H9 (cell line): ENCODE measurements at regions not wholly inside any gene's neighbourhood (a gene's known extent, or its start where the extent isn't known, plus 50 kb on each side); places are given as distances from the start of the nearest gene placed in this dataset.

Experiments used
- DNase-seq: peaks from one replicate; pipeline ENCODE4 v3.0.0-alpha.2; 2017
- H2AFZ ChIP-seq: one replicate; pipeline ENCODE4 v1.6.1; 2013; ENCODE audit warnings: mild to moderate bottlenecking, low read length, control low read depth, moderate library complexity
- H2AK5ac ChIP-seq: 2 replicates; pipeline ENCODE4 v1.6.1; 2013; ENCODE audit warnings: low read length, control low read depth, mixed read lengths; ENCODE audit not compliant: insufficient read length
- H2BK120ac ChIP-seq: one replicate; pipeline ENCODE4 v1.6.1; 2013; ENCODE audit warnings: low read depth, mild to moderate bottlenecking, low read length, control low read depth, inconsistent platforms; ENCODE audit not compliant: poor library complexity, severe bottlenecking
- H2BK12ac ChIP-seq: 2 replicates; pipeline ENCODE4 v1.6.1; 2013; ENCODE audit warnings: low read length, control low read depth, mixed read lengths, low read depth; ENCODE audit not compliant: insufficient read length
- H2BK15ac ChIP-seq: 2 replicates; pipeline ENCODE4 v1.6.1; 2013; ENCODE audit warnings: low read depth, low read length, control low read depth
- H2BK20ac ChIP-seq: one replicate; pipeline ENCODE4 v1.6.1; 2013; ENCODE audit warnings: low read depth, mild to moderate bottlenecking, low read length, control low read depth, inconsistent platforms; ENCODE audit not compliant: poor library complexity, severe bottlenecking
- H2BK5ac ChIP-seq: 2 replicates; pipeline ENCODE4 v1.6.1; 2013; ENCODE audit warnings: low read length, control low read depth, mixed read lengths; ENCODE audit not compliant: insufficient read length
- H3K14ac ChIP-seq: 2 replicates; pipeline ENCODE4 v1.6.1; 2013; ENCODE audit warnings: low read length, control low read depth; ENCODE audit not compliant: insufficient read depth
- H3K18ac ChIP-seq: 2 replicates; pipeline ENCODE4 v1.6.1; 2013; ENCODE audit warnings: low read depth, mild to moderate bottlenecking, mixed read lengths, low read length, control low read depth; ENCODE audit not compliant: insufficient read length
- H3K23ac ChIP-seq: 2 replicates; pipeline ENCODE4 v1.6.1; 2013; ENCODE audit warnings: low read length, control low read depth, mixed read lengths, low read depth; ENCODE audit not compliant: insufficient read length
- H3K23me2 ChIP-seq: 2 replicates; pipeline ENCODE4 v1.6.1; 2013; ENCODE audit warnings: low read depth, mild to moderate bottlenecking, mixed read lengths, low read length, control low read depth; ENCODE audit not compliant: insufficient read length, poor library complexity, severe bottlenecking
- H3K27ac ChIP-seq: 2 replicates; pipeline ENCODE4 v1.5.1; 2013; ENCODE audit warnings: low read length, control low read depth, mixed read lengths, low read depth; ENCODE audit not compliant: insufficient read length
- H3K27me3 ChIP-seq: 2 replicates; pipeline ENCODE4 v1.6.1; 2013; ENCODE audit warnings: low read length, control low read depth, inconsistent platforms; ENCODE audit not compliant: insufficient read depth
- H3K4ac ChIP-seq: 2 replicates; pipeline ENCODE4 v1.6.1; 2013; ENCODE audit warnings: low read depth, mild to moderate bottlenecking, control low read depth, inconsistent platforms, low read length, moderate library complexity
- H3K4me1 ChIP-seq: 2 replicates; pipeline ENCODE4 v1.6.1; 2013; ENCODE audit warnings: low read length, control low read depth, inconsistent platforms; ENCODE audit not compliant: insufficient read depth
- H3K4me2 ChIP-seq: 2 replicates; pipeline ENCODE4 v1.6.1; 2013; ENCODE audit warnings: low read length, control low read depth, mixed read lengths; ENCODE audit not compliant: insufficient read length, insufficient read depth
- H3K56ac ChIP-seq: 2 replicates; pipeline ENCODE4 v1.6.1; 2013; ENCODE audit warnings: low read depth, mild to moderate bottlenecking, mixed read lengths, low read length, control low read depth; ENCODE audit not compliant: insufficient read length
- H3K79me1 ChIP-seq: 2 replicates; pipeline ENCODE4 v1.6.1; 2013; ENCODE audit warnings: low read depth, mild to moderate bottlenecking, moderate library complexity, low read length, control low read depth, inconsistent platforms; ENCODE audit not compliant: insufficient read depth, poor library complexity, severe bottlenecking
- H3K79me2 ChIP-seq: 2 replicates; pipeline ENCODE4 v1.6.1; 2013; ENCODE audit warnings: low read length, control low read depth, inconsistent platforms; ENCODE audit not compliant: insufficient read depth
- H3K9ac ChIP-seq: 2 replicates; pipeline ENCODE4 v1.6.1; 2013; ENCODE audit warnings: low read length, control low read depth, mixed read lengths; ENCODE audit not compliant: insufficient read length; ENCODE audit errors: extremely low read depth
- H3K9me3 ChIP-seq: one replicate; pipeline ENCODE4 v1.6.1; 2013; ENCODE audit warnings: low read depth, low read length, inconsistent platforms; ENCODE audit not compliant: control insufficient read depth
- H3T11ph ChIP-seq: one replicate; pipeline ENCODE4 v1.6.1; 2013; ENCODE audit warnings: mild to moderate bottlenecking, low read length, control low read depth, inconsistent platforms
- H4K20me1 ChIP-seq: one replicate; pipeline ENCODE4 v1.6.1; 2013; ENCODE audit not compliant: control insufficient read depth, insufficient read length, insufficient read depth
- H4K5ac ChIP-seq: 2 replicates; pipeline ENCODE4 v1.6.1; 2013; ENCODE audit warnings: low read depth, mild to moderate bottlenecking, mixed read lengths, low read length, control low read depth; ENCODE audit not compliant: insufficient read length
- H4K8ac ChIP-seq: replicated peaks from 2 replicates; pipeline ENCODE4 v1.6.1; 2013; ENCODE audit warnings: low read length, control low read depth, mixed read lengths, low read depth; ENCODE audit not compliant: insufficient read length
- H4K91ac ChIP-seq: 2 replicates; pipeline ENCODE4 v1.6.1; 2013; ENCODE audit warnings: low read depth, mild to moderate bottlenecking, moderate library complexity, mixed read lengths, low read length, control low read depth; ENCODE audit not compliant: insufficient read length
- H3K27ac Mint-ChIP-seq, 3 experiments: 2 replicates in 2 of 3; 3 replicates in 1 of 3; pipeline ENCODE4 v1.8.0; 2020 to 2021; ENCODE audit warnings: mixed read lengths in 3 of 3, mild to moderate bottlenecking in 1 of 3, moderate library complexity in 1 of 3
- H3K27me3 Mint-ChIP-seq: 2 replicates; pipeline ENCODE4 v1.8.0; 2021; ENCODE audit warnings: low read depth, mild to moderate bottlenecking, moderate library complexity, mixed read lengths
- H3K36me3 Mint-ChIP-seq, 3 experiments: 2 replicates in 2 of 3; 3 replicates in 1 of 3; pipeline ENCODE4 v1.8.0; 2020 to 2021; ENCODE audit warnings: low read depth in 3 of 3, mixed read lengths in 3 of 3; ENCODE audit not compliant: insufficient read depth in 1 of 3
- H3K4me1 Mint-ChIP-seq, 2 experiments: 2 replicates each; pipeline ENCODE4 v1.8.0; 2020; ENCODE audit warnings: mixed read lengths in 2 of 2
- H3K4me3 Mint-ChIP-seq, 2 experiments: 2 replicates in 1 of 2; 3 replicates in 1 of 2; pipeline ENCODE4 v1.8.0; 2020 to 2021; ENCODE audit warnings: mild to moderate bottlenecking in 2 of 2, mixed read lengths in 2 of 2, moderate library complexity in 1 of 2
- H3K9me3 Mint-ChIP-seq, 2 experiments: 2 replicates in 1 of 2; 3 replicates in 1 of 2; pipeline ENCODE4 v1.8.0; 2020; ENCODE audit warnings: mild to moderate bottlenecking in 2 of 2, mixed read lengths in 2 of 2, moderate library complexity in 1 of 2
- CTCF ChIP-seq: fragments of 200-600 bp; sonication (generic); conservative IDR thresholded peaks from 3 replicates; pipeline ENCODE4 v1.8.0; 2021; ENCODE audit warnings: antibody characterized with exemption, mild to moderate bottlenecking
- WGBS: extraction: QIAGEN DNeasy Blood & Tissue Kit; methylation state at CpG from one replicate; pipeline ENCODE4 v1.1.7; 2013; ENCODE audit warnings: missing lambda C conversion rate, low lambda C conversion rate, mixed read lengths; ENCODE audit not compliant: insufficient read length; ENCODE audit errors: extremely low coverage; 5-methylcytosine and 5-hydroxymethylcytosine counted together

- Mint-ChIP-seq H3K27ac (no peak overlapping the region), H3K4me3 (no peak overlapping the region), H3K27me3 (no peaks in the 10 kb centered on the region; the same call in 1 of the 2 replicates), H3K9me3 (no peaks in the 10 kb centered on the region), H3K4me1 (no peaks in the 10 kb centered on the region), H3K36me3 (no peaks in the 10 kb centered on the region)
- DNase-seq, result no peak
- no peaks in the 10 kb centered on the region for H4K20me1 ChIP-seq
- no peaks in the 10 kb centered on the region for H3K79me1 ChIP-seq
- no CpG with 5 or more reads among the region's 3 CpGs for WGBS
- H3K27me3 ChIP-seq, result no peaks in the 10 kb centered on the region
- TF ChIP-seq CTCF, result no peak
- H2BK120ac ChIP-seq, result no peak overlapping the region
- H3K56ac ChIP-seq, result no peak overlapping the region
- no peak overlapping the region for H3K27ac ChIP-seq
- H3K79me2 ChIP-seq, result no peaks in the 10 kb centered on the region
- H4K91ac ChIP-seq, result no peak overlapping the region
- H3K4ac ChIP-seq, result no peak overlapping the region
- H3K4me1 ChIP-seq, result no peaks in the 10 kb centered on the region
- H2AK5ac ChIP-seq, result no peak overlapping the region
- H2BK20ac ChIP-seq, result no peak overlapping the region
- no peaks in the 10 kb centered on the region for H3K9me3 ChIP-seq
- H2BK5ac ChIP-seq, result no peak overlapping the region
- H3K4me2 ChIP-seq, result no peak overlapping the region
- H3K18ac ChIP-seq, result no peak overlapping the region
- H2AFZ ChIP-seq, result no peak overlapping the region
- no peak overlapping the region for H4K5ac ChIP-seq
- H3K9ac ChIP-seq, result no peak overlapping the region
- H3K14ac ChIP-seq, result no peak overlapping the region
- H2BK12ac ChIP-seq, result no peak overlapping the region
- no peak overlapping the region for H4K8ac ChIP-seq
- H3K23me2 ChIP-seq, result no peaks in the 10 kb centered on the region
- no peak overlapping the region for H3T11ph ChIP-seq
- no peak overlapping the region for H3K23ac ChIP-seq
- H2BK15ac ChIP-seq, result no peak overlapping the region
These were observed 293.1 kb downstream of the USP25 start for GRCh38 chr21:16022921-16023320.
